Vagina (tissue), 2 donors: ENCODE measurements at regions not wholly inside any gene's neighbourhood (a gene's known extent, or its start where the extent isn't known, plus 50 kb on each side); places are given as distances from the start of the nearest gene placed in this dataset.

Experiments
- CTCF ChIP-seq, 3 experiments: fragments of 450-650 bp in 2 of 3; fragments of 200-600 bp in 1 of 3; sonication (generic) in 1 of 3; IDR thresholded peaks; one replicate each; pipeline ENCODE4 v1.5.1; 2017 to 2019; ENCODE audit warnings: antibody characterized with exemption in 3 of 3, mild to moderate bottlenecking in 2 of 3, moderate library complexity in 2 of 3
- POLR2A ChIP-seq, 2 donors: fragments of 450-650 bp; IDR thresholded peaks; one replicate each; pipeline ENCODE4 v1.6.1; 2017; ENCODE audit warnings: antibody characterized with exemption in 2 of 2, mild to moderate bottlenecking in 2 of 2, moderate library complexity in 2 of 2
- POLR2AphosphoS5 ChIP-seq, 2 donors: sonication (generic); formaldehyde crosslinking; IDR thresholded peaks; one replicate each; pipeline ENCODE4 v1.9.0; 2017; ENCODE audit warnings: antibody characterized with exemption in 2 of 2, mild to moderate bottlenecking in 2 of 2, low read depth in 1 of 2; ENCODE audit not compliant: insufficient read depth in 1 of 2

GRCh38 chr6:141996823-141997222, 135.9 kb upstream of the GJE1 start:
- TF ChIP-seq CTCF (IDR thresholded peaks at IDR 0.05) (no peak), POLR2A (IDR thresholded peaks at IDR 0.05) (no peak), POLR2AphosphoS5 (IDR thresholded peaks at IDR 0.05; ENCODE audit: insufficient read depth in 1 of 2, low read depth in 1 of 2) (no peak)
